HG02885 (cell line): ENCODE measurements at regions not wholly inside any gene's neighbourhood (a gene's known extent, or its start where the extent isn't known, plus 50 kb on each side); places are given as distances from the start of the nearest gene placed in this dataset.

Experiments used
- ATAC-seq: cut with Tn5 transposase; IDR thresholded peaks from one replicate; pipeline ENCODE4 v1.9.1; 2021; ENCODE audit warnings: mild to moderate bottlenecking; ENCODE audit not compliant: unreplicated experiment, poor library complexity

- ATAC-seq: no peak
These were observed 155.4 kb upstream of the FAM9B start for GRCh38 chrX:9189286-9189685.

- no peak for ATAC-seq
These were observed 157.5 kb upstream of the FAM9B start for GRCh38 chrX:9191392-9191791.

- no peak for ATAC-seq
These were observed 161.4 kb upstream of the FAM9B start for GRCh38 chrX:9195199-9195880.

- no peak for ATAC-seq
These were observed 163.2 kb upstream of the FAM9B start for GRCh38 chrX:9196961-9197640.

- no peak for ATAC-seq
These were observed 170.6 kb upstream of the FAM9B start for GRCh38 chrX:9204560-9204959.

- ATAC-seq: no peak
These were observed 171.8 kb upstream of the FAM9B start for GRCh38 chrX:9205599-9206223.

- no peak for ATAC-seq
These were observed 173.2 kb upstream of the FAM9B start for GRCh38 chrX:9207142-9207541.

GRCh38 chrX:9211269-9211668, 177.3 kb upstream of the FAM9B start:
- ATAC-seq: no peak

- no peak for ATAC-seq
These were observed 187.9 kb upstream of the FAM9B start for GRCh38 chrX:9221781-9222180.

GRCh38 chrX:9222299-9222698, 188.4 kb upstream of the FAM9B start:
- ATAC-seq: no peak

- ATAC-seq: no peak
These were observed 193.3 kb upstream of the FAM9B start for GRCh38 chrX:9227276-9227675.

GRCh38 chrX:9231491-9231890, 197.6 kb upstream of the FAM9B start:
- ATAC-seq: no peak

GRCh38 chrX:9233141-9233540, 199.2 kb upstream of the FAM9B start:
- no peak for ATAC-seq

GRCh38 chrX:9234315-9234714, 200.4 kb upstream of the FAM9B start:
- ATAC-seq: no peak

- no peak for ATAC-seq
These were observed 201.8 kb upstream of the FAM9B start for GRCh38 chrX:9235722-9236121.

- ATAC-seq: no peak
These were observed 207.0 kb upstream of the FAM9B start for GRCh38 chrX:9240956-9241355.

- ATAC-seq: no peak
These were observed 207.5 kb upstream of the FAM9B start for GRCh38 chrX:9241427-9241826.

GRCh38 chrX:9249051-9249846, 215.3 kb upstream of the FAM9B start:
- ATAC-seq: no peak

GRCh38 chrX:9252182-9252581, 212.7 kb upstream of the TBL1X start:
- ATAC-seq: no peak

GRCh38 chrX:9253211-9253610, 211.6 kb upstream of the TBL1X start:
- no peak for ATAC-seq
